ENCODE measurements at regions not wholly inside any gene's neighbourhood (a gene's known extent, or its start where the extent isn't known, plus 50 kb on each side); places are given as distances from the start of the nearest gene placed in this dataset.

GRCh38 chr4:124762956-124763355 lies 50.4 kb upstream of the ANKRD50 start:
- Histone ChIP-seq H3K9me3 (replicated peaks; ENCODE audit: control insufficient read depth, low read depth, low read length) (no peaks in the 10 kb centered on the region), H3K36me3 (ENCODE audit: control insufficient read depth, insufficient read depth, low read length) (no peaks in the 10 kb centered on the region), H3K4me3 (ENCODE audit: low read length) (no peak overlapping the region), H3K27ac (ENCODE audit: low read length) (no peak overlapping the region), H3K4me1 (ENCODE audit: control insufficient read depth, insufficient read depth, low read length) (no peaks in the 10 kb centered on the region), H3K27me3 (ENCODE audit: control insufficient read depth, insufficient read depth, low read length) (no peaks in the 10 kb centered on the region)
- WGBS (ENCODE audit: insufficient coverage), result no CpG with 5 or more reads among the region's 1 CpG
- DNase-seq, result no peak

Measured in muscle of leg (tissue), 3 donors.